GM18498 (cell line): ENCODE measurements at regions not wholly inside any gene's neighbourhood (a gene's known extent, or its start where the extent isn't known, plus 50 kb on each side); places are given as distances from the start of the nearest gene placed in this dataset.
"Not testable (repeated sequence)": the region's sequence is repeated elsewhere in the genome, so short reads cannot be mapped to it uniquely, and the experiment has no call there.

ENCODE experiments used
- ATAC-seq: cut with Tn5 transposase; IDR thresholded peaks from one replicate; pipeline ENCODE4 v1.9.1; 2021; ENCODE audit warnings: mild to moderate bottlenecking, moderate library complexity; ENCODE audit not compliant: unreplicated experiment

GRCh38 chr14:97129639-97130038, 332.5 kb downstream of the VRK1 start:
- no peak for ATAC-seq

GRCh38 chr14:97135847-97136246, 338.7 kb downstream of the VRK1 start:
- not testable (repeated sequence) for ATAC-seq

- ATAC-seq, result no peak
These were observed 340.5 kb downstream of the VRK1 start for GRCh38 chr14:97137705-97138104.

DNA sequence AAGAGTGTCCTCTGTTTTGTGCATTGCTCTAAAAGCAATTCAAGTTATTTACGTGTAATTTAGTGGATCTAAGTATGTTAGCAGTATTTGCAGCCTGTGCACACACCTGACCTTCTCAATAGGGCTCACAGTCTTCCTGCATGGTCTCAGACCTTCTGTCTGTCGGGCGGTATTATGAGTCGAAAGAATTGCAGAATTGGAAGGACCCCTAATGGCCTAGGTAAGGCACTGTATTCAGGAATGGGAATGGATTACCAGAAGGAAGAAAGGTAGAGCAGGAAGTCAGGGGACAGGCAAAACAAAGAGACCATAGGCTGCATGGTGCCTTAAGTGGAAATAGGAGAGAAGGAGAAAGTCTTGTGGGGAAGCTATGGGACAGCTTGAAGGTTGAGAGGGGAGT, 341.6 kb downstream of the VRK1 start:
- no peak for ATAC-seq

GRCh38 chr14:97143011-97143410, 345.8 kb downstream of the VRK1 start:
- ATAC-seq, result no peak

- no peak for ATAC-seq
These were observed 346.3 kb downstream of the VRK1 start for GRCh38 chr14:97143456-97143855.

DNA sequence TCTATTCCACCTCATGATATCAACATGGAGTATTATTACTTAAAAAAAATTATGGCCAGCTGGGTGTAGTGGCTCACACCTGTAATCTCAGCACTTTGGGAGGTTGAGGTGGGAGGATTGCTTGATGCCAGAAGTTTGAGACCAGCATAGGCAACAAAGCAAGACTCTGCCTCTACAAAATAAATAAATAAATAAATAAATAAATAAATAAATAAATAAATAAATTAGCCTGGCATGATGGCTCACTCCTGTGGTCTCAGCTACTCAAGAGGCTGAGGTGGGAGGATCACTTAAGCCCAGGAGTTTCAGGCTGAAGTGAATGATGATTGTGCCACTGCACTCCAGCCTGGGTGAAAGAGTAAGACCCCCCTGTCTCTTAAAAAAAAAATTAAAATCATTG, 350.8 kb downstream of the VRK1 start:
- ATAC-seq, result not testable (repeated sequence)

- ATAC-seq, result no peak
These were observed 352.6 kb downstream of the VRK1 start for GRCh38 chr14:97149775-97150174.

DNA sequence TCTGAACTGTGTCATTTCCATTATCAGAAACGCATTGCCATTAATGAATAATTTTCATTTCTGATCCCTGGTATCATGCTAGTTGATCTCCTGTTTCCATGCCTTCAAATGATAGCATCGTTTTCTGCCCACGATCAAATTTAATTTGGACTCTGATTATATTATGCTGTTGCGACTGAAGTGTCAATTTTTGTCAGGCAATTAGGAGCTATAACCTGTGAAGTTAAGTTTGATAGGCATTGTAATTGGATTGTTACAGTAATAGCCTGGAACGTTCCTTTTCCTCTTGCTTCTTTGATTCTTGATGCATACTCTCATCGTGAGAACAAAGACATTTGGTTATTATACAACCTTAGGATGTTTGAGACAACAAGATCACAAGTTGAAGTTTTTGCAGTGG, 356.3 kb downstream of the VRK1 start:
- no peak for ATAC-seq

GRCh38 chr14:97155320-97155719, 358.1 kb downstream of the VRK1 start:
- ATAC-seq, result no peak

GRCh38 chr14:97155814-97156213, 358.6 kb downstream of the VRK1 start:
- no peak for ATAC-seq

GRCh38 chr14:97156705-97157104, 359.5 kb downstream of the VRK1 start:
- ATAC-seq, result no peak

GRCh38 chr14:97158102-97158501, 360.9 kb downstream of the VRK1 start:
- ATAC-seq, result no peak

DNA sequence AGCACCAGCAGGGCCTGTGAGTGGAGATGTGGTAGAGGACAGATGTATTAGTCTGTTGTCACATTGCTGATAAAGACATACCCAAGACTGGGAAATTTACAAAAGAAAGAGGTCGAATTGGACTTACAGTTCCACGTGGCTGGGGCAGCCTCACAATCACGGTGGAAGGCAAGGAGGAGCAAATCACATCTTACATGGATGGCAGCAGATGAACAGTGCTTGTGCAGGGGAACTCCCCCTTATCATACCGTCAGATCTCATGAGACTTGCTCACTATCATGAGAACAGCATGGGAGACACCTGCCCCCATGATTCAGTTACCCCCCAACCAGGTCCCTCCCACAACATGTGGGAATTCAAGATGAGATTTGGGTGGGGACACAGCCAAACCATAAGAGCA, 361.9 kb downstream of the VRK1 start:
- ATAC-seq, result no peak

- ATAC-seq, result no peak
These were observed 365.4 kb downstream of the VRK1 start for GRCh38 chr14:97162621-97163020.

DNA sequence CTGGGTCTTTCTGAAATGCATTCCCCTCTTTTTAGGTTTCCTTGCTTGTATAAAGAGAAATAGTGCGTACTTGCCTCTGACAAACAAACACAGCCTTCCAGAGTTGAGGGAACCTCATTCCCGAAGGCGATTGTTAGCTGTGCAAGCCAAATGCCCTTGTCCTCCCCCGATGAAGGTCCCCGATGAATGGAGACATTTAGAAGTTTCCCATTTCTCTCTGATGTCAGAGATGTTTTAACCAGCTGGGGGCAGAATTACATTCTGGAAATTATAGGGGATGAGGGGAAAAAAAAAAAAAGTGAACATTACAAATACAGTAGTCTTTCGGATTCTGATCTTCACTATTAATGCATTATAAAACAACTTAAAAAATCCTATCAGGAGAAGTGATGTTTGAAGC, 366.8 kb downstream of the VRK1 start:
- ATAC-seq, result no peak

DNA sequence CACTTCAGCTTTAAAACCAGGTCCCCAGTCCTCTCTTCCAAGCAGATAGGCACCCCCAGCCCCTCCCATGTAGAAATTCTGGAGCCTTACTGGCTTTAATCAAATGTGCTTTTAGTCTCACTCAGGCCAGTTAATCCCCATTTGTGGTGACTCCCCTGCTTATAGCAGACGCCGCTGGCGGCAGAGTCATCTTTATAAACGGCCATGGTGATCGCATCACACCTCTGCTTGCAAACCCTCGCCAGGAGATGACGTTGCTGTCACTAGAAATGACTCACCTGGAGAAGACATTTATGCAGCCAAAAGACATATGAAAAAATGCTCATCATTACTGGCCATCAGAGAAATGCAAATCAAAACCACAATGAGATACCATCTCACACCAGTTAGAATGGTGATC, 369.3 kb downstream of the VRK1 start:
- no peak for ATAC-seq

DNA sequence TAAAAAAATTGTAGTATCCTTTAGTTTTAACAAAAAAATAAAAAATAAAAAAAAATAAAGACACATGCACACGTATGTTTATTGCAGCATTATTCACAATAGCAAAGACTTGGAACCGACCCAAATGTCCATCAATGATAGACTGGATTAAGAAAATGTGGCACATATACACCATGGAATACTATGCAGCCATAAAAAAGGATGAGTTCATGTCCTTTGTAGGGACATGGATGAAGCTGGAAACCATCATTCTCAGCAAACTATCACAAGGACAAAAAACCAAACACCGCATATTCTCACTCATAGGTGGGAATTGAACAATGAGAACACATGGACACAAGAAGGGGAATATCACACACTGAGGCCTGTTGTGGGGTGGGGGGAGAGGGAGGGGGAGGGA, 370.4 kb downstream of the VRK1 start:
- ATAC-seq, result not testable (repeated sequence)

DNA sequence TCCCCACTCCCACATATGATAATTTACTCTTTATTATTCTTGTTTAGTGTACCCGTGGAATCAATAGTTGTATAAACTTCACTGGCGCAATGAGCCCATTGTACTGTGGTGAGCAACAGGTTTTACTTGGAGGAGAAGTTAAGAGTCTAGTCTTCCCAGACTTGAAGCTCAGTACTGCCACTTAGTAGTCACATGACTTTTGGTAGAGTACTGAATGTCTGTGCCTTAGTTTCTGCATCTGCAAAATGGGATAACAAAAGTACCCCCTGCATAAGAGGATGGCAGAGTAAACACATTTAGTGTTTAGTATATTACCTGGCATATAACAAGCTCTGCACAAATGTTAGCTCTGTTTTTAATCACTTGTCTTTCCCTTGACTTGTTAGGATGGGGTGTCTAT, 375.5 kb downstream of the VRK1 start:
- no peak for ATAC-seq

DNA sequence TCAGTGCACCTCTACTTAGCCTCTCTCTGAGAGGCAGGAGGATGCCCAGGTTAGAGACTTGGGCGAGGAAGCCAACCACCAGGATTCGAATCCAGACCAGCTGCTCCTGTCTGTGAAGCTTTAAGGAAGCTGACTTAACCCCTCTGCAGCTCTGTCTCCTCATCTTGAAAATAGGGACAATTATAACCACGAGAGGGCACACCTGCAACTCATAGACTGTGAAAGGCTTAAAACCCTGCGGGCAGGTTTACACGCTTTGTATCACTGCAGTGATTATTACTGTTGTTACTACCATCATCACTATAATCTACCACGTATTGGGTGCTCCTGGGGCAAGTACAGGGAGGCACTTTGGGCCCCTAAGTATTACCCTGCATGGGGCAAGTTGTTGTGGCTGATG, 379.8 kb downstream of the VRK1 start:
- no peak for ATAC-seq

DNA sequence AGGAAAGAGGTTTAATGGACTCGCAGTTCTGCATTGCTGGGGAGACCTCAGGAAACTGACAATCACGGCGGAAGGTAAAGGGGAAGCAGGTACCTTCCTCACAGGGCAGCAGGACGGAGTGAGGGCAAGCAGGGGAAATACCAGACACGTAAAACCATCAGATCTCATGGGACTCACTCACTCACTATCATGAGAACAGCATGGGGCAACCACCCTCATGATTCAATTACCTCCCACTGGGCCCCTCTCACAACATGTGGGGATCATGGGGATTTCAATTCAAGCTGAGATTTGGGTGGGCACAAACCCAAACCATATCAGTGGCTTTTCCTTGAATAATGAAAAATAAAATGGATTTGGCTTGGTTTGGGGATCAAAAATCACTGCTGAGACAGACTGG, 380.5 kb downstream of the VRK1 start:
- ATAC-seq, result no peak

- no peak for ATAC-seq
These were observed 381.6 kb downstream of the VRK1 start for GRCh38 chr14:97178781-97179180.

DNA sequence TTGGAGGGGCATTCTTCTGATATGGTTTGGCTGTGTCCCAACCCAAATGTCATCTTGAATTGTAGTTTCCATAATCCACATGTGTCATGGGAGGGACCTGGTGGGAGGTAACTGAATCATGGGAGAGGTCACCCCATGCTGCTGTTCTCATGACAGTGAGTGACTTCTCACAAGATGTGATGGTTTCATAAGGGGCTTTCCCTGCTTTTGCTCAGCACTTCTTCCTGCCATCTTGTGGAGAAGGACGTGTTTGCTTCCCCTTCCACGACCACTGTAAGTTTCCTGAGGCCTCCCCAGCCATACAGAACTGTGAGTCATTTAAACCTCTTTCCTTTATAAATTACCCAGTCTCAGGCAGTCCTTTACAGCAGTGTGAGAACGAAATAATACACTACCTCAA, 382.4 kb downstream of the VRK1 start:
- no peak for ATAC-seq
